Endothelial cell (in vitro differentiated cells): ENCODE measurements at regions not wholly inside any gene's neighbourhood (a gene's known extent, or its start where the extent isn't known, plus 50 kb on each side); places are given as distances from the start of the nearest gene placed in this dataset.
A peak's percentile ranks its signal among the peaks of the same experiment; 100 is the strongest.

ENCODE experiments used
- DNase-seq: peaks from one replicate; pipeline ENCODE4 v3.0.0; 2021; ENCODE audit warnings: low spot score
- H3K27ac Mint-ChIP-seq: one replicate; pipeline ENCODE4 v1.8.0; 2021; ENCODE audit warnings: mixed read lengths, inconsistent platforms; ENCODE audit not compliant: unreplicated experiment
- H3K27me3 Mint-ChIP-seq: one replicate; pipeline ENCODE4 v1.8.0; 2021; ENCODE audit warnings: mild to moderate bottlenecking, moderate library complexity, mixed read lengths, inconsistent platforms; ENCODE audit not compliant: unreplicated experiment
- H3K36me3 Mint-ChIP-seq: one replicate; pipeline ENCODE4 v1.8.0; 2021; ENCODE audit warnings: mild to moderate bottlenecking, low read depth, mixed read lengths, inconsistent platforms; ENCODE audit not compliant: unreplicated experiment
- H3K4me1 Mint-ChIP-seq: one replicate; pipeline ENCODE4 v1.8.0; 2021; ENCODE audit warnings: mild to moderate bottlenecking, mixed read lengths, inconsistent platforms; ENCODE audit not compliant: unreplicated experiment
- H3K4me3 Mint-ChIP-seq: one replicate; pipeline ENCODE4 v1.8.0; 2021; ENCODE audit warnings: mild to moderate bottlenecking, mixed read lengths, inconsistent platforms; ENCODE audit not compliant: unreplicated experiment
- H3K9me3 Mint-ChIP-seq: one replicate; pipeline ENCODE4 v1.8.0; 2021; ENCODE audit warnings: mixed read lengths, inconsistent platforms; ENCODE audit not compliant: unreplicated experiment
- TF ChIP-seq, protein P1 (sequence below): fragments of 200-600 bp; sonication (generic); IDR thresholded peaks from one replicate; pipeline ENCODE4 v1.5.0; 2021; ENCODE audit warnings: antibody characterized with exemption; ENCODE audit not compliant: unreplicated experiment

DNA sequence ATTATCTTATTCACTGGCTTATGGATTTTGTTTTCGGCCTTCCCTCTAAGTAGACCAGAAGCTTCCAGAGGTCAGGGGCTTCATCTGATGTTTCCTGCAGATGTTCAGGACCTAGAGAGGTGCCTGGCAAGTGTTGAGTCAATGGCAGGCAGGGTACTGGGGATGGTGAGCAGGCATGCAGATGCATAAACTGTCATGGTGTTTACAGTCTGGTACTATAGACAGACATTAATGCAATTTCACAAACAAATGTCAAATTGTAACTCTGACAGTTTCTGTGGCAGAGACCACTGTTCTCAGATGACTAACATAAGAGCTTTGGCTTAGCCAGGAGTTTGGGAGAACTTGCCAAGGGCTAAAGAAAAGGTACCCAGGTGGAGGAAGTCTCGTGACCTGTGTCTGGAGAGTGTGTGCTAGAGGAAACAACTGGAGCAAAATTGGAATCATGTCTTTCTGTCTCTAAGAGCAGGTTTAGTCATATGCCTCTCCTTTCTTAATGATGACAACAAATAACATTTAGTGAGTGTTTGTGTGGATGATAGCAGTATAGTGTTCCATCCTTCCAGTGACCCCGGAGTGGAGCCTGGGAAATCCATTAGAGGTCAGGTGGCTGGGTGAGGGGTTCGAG is 53.7 kb upstream of the TRAK1 start:
- H3K27ac Mint-ChIP-seq, result peak overlapping the region; percentile 61
- TF ChIP-seq, protein P1, sequence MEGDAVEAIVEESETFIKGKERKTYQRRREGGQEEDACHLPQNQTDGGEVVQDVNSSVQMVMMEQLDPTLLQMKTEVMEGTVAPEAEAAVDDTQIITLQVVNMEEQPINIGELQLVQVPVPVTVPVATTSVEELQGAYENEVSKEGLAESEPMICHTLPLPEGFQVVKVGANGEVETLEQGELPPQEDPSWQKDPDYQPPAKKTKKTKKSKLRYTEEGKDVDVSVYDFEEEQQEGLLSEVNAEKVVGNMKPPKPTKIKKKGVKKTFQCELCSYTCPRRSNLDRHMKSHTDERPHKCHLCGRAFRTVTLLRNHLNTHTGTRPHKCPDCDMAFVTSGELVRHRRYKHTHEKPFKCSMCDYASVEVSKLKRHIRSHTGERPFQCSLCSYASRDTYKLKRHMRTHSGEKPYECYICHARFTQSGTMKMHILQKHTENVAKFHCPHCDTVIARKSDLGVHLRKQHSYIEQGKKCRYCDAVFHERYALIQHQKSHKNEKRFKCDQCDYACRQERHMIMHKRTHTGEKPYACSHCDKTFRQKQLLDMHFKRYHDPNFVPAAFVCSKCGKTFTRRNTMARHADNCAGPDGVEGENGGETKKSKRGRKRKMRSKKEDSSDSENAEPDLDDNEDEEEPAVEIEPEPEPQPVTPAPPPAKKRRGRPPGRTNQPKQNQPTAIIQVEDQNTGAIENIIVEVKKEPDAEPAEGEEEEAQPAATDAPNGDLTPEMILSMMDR, result no peak
- H3K4me1 Mint-ChIP-seq, result peaks cover 23% of the 10 kb centered on the region

DNA sequence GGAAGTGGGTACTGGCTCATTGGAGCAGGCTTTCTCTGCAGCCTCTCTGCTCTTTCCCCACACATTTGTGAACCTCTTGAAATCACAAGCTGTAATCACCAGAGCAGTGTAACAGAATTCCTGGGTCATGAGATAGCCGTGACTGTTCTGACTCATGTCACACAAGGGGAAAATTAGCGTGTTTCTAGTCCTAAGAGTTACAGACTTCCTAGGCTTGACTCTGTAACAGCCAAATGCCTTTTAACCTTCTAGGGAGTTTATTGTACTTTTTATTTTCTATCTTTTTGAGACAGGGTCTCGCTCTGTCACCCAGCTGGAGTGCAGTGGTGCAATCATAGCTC is 54.7 kb upstream of the TRAK1 start:
- H3K4me3 Mint-ChIP-seq, result no peak overlapping the region
- peaks cover 32% of the 10 kb centered on the region for H3K4me1 Mint-ChIP-seq
- peaks cover 13% of the 10 kb centered on the region for H3K36me3 Mint-ChIP-seq

More for the DNA sequence above, 53.7 kb upstream of the TRAK1 start:
- no peaks in the 10 kb centered on the region for H3K9me3 Mint-ChIP-seq
- H3K27me3 Mint-ChIP-seq, result peaks cover 3% of the 10 kb centered on the region
- DNase-seq, result no peak
- H3K4me3 Mint-ChIP-seq, result no peak overlapping the region
- H3K36me3 Mint-ChIP-seq, result peaks cover 13% of the 10 kb centered on the region

DNA sequence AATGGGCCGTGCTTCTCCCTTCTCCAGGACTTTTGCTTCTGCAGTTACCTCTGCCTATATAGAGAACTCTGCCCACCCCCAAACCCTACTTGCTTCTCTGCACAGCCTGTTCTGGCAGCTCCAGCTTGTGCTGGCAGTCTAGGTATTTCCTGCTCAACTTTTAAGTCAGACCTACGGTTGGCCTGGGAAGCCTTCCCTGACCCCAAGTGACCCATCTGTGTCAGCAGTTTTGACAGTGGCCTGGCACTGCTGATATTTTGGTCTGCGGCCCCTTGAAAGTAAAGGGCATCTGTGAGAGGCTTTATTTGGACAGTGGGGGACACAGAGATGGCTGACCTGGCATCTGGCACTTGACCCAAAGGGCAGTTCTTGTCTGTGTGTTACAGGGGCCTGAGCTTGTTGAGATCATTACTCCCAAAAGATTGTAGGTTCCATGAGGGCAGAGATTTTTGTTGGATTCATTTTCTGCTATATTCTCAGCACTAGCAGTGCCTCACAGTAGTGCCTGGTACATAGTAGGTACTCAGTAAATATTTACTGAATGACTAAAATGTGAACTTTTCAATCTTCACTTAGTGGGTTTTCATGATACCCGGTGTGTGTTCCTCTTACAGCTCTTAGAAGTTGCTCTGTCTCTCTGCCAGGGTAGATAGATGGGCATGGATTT is 55.2 kb upstream of the TRAK1 start:
- no peak for DNase-seq
- TF ChIP-seq, protein P1, result no peak
- H3K27me3 Mint-ChIP-seq, result peaks cover 3% of the 10 kb centered on the region
- H3K4me1 Mint-ChIP-seq, result peaks cover 33% of the 10 kb centered on the region
- H3K27ac Mint-ChIP-seq, result peak overlapping the region; percentile 72
- no peak overlapping the region for H3K4me3 Mint-ChIP-seq
- peaks cover 13% of the 10 kb centered on the region for H3K36me3 Mint-ChIP-seq
- H3K9me3 Mint-ChIP-seq, result no peaks in the 10 kb centered on the region

More for the DNA sequence above, 54.7 kb upstream of the TRAK1 start:
- TF ChIP-seq, protein P1, result no peak
- Mint-ChIP-seq H3K27me3 (peaks cover 3% of the 10 kb centered on the region), H3K9me3 (no peaks in the 10 kb centered on the region), H3K27ac (peak overlapping the region; percentile 72)
- DNase-seq, result no peak

DNA sequence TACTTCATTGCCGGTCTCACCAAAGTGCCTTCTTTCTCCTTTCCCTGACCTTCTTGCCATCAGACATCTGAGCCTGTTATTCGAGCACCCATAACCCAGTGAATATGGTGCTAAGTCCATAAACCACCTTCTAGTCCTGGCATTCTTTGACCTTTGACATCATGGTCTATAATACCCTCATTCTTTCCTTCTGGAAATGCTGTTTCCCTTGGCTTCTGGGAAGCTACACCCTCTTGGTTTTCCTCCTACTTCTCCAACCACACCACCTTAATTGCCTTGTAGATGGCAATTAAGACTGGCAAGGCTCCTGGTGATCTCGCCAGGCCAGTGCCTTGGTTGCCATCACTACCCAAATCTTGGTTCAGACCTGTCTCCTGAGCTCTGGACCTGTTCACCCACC is 56.1 kb upstream of the TRAK1 start:
- no peak for DNase-seq
- H3K27ac Mint-ChIP-seq, result peak overlapping the region; percentile 27

More for the DNA sequence above, 56.1 kb upstream of the TRAK1 start:
- TF ChIP-seq, protein P1, result no peak
- Mint-ChIP-seq H3K4me3 (peak overlapping the region; percentile 73), H3K36me3 (peaks cover 13% of the 10 kb centered on the region), H3K27me3 (peaks cover 3% of the 10 kb centered on the region), H3K4me1 (peaks cover 33% of the 10 kb centered on the region), H3K9me3 (no peaks in the 10 kb centered on the region)
